Osteoblast (primary cell): ENCODE measurements at regions not wholly inside any gene's neighbourhood (a gene's known extent, or its start where the extent isn't known, plus 50 kb on each side); places are given as distances from the start of the nearest gene placed in this dataset.
A peak's percentile ranks its signal among the peaks of the same experiment; 100 is the strongest.
"Not testable (repeated sequence)": the region's sequence is repeated elsewhere in the genome, so short reads cannot be mapped to it uniquely, and the experiment has no call there.

ENCODE experiments used
- DNase-seq: peaks from one replicate; pipeline ENCODE4 v3.0.0; 2011; ENCODE audit warnings: low spot score, mixed read lengths; ENCODE audit not compliant: insufficient read length; ENCODE audit errors: missing footprints
- H2AFZ ChIP-seq: 2 replicates; pipeline ENCODE4 v1.6.0; 2011; ENCODE audit warnings: mild to moderate bottlenecking, low read length
- H3K27ac ChIP-seq: 2 replicates; pipeline ENCODE4 v1.5.1; 2011; ENCODE audit warnings: mild to moderate bottlenecking, low read depth, low read length, moderate library complexity
- H3K27me3 ChIP-seq: 2 replicates; pipeline ENCODE4 v1.6.0; 2012; ENCODE audit warnings: mild to moderate bottlenecking, control low read depth, inconsistent platforms, low read length, moderate library complexity; ENCODE audit not compliant: insufficient read depth
- H3K36me3 ChIP-seq: 2 replicates; pipeline ENCODE4 v1.5.1; 2011; ENCODE audit warnings: mild to moderate bottlenecking, low read length, control low read depth, moderate library complexity; ENCODE audit not compliant: insufficient read depth
- H3K4me1 ChIP-seq: 2 replicates; pipeline ENCODE4 v1.5.1; 2011; ENCODE audit warnings: mild to moderate bottlenecking, low read length, control low read depth, moderate library complexity; ENCODE audit not compliant: insufficient read depth
- H3K4me2 ChIP-seq: 2 replicates; pipeline ENCODE4 v1.6.0; 2011; ENCODE audit warnings: mild to moderate bottlenecking, low read length; ENCODE audit not compliant: insufficient read depth
- H3K4me3 ChIP-seq: fragments of 200-600 bp; sonication (generic); 3 replicates; pipeline ENCODE4 v1.5.1; 2012; ENCODE audit warnings: mild to moderate bottlenecking, low read length, inconsistent platforms; ENCODE audit not compliant: insufficient read depth
- H3K79me2 ChIP-seq: 2 replicates; pipeline ENCODE4 v1.6.0; 2012; ENCODE audit warnings: mild to moderate bottlenecking, low read length, control low read depth, inconsistent platforms; ENCODE audit not compliant: insufficient read depth
- H3K9me3 ChIP-seq: 2 replicates; pipeline ENCODE4 v1.5.1; 2011; ENCODE audit warnings: low read depth, low read length, control low read depth
- H4K20me1 ChIP-seq: 2 replicates; pipeline ENCODE4 v1.6.0; 2012; ENCODE audit warnings: mild to moderate bottlenecking, low read length, control low read depth; ENCODE audit not compliant: insufficient read depth
- TF ChIP-seq, protein P1 (sequence below): IDR thresholded peaks from 2 replicates; pipeline ENCODE4 v1.5.1; 2011; ENCODE audit warnings: mild to moderate bottlenecking, low read depth, low read length, moderate library complexity; ENCODE audit errors: extremely low read depth

DNA sequence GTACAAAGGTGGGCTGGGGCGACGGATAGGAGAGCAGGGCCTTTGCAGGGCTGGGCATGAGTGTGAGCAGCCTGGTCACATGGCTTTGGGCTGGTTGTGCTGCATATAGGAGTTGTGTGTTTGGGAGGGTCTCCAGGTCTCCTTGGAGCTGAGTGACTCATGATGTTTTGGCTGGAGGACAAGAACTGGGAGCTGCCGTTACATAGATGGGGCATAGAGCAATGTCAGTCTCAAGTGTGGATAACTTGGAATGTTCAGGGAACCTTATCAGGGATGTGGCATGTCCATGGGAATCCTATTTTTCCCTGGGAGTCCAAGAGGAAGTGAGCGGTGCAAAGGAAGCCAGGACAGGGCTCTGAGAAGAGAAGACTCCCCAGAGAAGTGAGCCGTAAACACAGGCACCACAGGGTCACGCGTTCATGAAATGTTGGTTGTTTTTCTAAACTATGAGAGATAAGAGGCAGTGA lies 136.4 kb upstream of the KCNE2 start:
- no peak overlapping the region for H3K4me2 ChIP-seq
- no peak overlapping the region for H2AFZ ChIP-seq
- H3K4me1 ChIP-seq, result peaks cover 7% of the 10 kb centered on the region
- no peak overlapping the region for H3K4me3 ChIP-seq
- H3K27ac ChIP-seq, result no peak overlapping the region
- H3K9me3 ChIP-seq, result no peaks in the 10 kb centered on the region
- H4K20me1 ChIP-seq, result no peaks in the 10 kb centered on the region
- H3K36me3 ChIP-seq, result no peaks in the 10 kb centered on the region
- peak; percentile 84 for DNase-seq
- peaks cover 8% of the 10 kb centered on the region for H3K27me3 ChIP-seq
- no peaks in the 10 kb centered on the region for H3K79me2 ChIP-seq
- TF ChIP-seq, protein P1, sequence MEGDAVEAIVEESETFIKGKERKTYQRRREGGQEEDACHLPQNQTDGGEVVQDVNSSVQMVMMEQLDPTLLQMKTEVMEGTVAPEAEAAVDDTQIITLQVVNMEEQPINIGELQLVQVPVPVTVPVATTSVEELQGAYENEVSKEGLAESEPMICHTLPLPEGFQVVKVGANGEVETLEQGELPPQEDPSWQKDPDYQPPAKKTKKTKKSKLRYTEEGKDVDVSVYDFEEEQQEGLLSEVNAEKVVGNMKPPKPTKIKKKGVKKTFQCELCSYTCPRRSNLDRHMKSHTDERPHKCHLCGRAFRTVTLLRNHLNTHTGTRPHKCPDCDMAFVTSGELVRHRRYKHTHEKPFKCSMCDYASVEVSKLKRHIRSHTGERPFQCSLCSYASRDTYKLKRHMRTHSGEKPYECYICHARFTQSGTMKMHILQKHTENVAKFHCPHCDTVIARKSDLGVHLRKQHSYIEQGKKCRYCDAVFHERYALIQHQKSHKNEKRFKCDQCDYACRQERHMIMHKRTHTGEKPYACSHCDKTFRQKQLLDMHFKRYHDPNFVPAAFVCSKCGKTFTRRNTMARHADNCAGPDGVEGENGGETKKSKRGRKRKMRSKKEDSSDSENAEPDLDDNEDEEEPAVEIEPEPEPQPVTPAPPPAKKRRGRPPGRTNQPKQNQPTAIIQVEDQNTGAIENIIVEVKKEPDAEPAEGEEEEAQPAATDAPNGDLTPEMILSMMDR, result no peak

DNA sequence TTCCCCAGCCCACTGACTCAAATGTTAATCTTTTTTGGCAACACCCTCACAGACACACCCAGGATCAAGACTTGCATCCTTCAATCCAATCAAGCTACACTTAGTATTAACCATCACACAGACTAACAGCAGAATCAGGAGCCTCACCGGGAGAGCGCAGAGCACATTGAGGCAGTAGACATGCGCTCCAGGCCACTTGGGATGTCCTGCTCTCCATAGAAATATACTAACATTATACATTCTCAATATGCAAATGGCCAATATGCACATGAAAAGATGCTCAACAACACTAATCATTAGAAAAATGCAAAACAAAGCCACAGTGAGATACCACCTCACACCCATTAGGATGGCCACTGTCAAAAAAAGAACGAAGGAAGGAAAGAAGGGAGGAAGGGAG lies 135.0 kb upstream of the KCNE2 start:
- Histone ChIP-seq H3K4me1 (peaks cover 7% of the 10 kb centered on the region), H3K4me3 (no peak overlapping the region), H3K36me3 (no peaks in the 10 kb centered on the region), H3K27ac (no peak overlapping the region), H3K79me2 (no peaks in the 10 kb centered on the region), H4K20me1 (no peaks in the 10 kb centered on the region), H3K27me3 (peaks cover 3% of the 10 kb centered on the region), H3K9me3 (no peaks in the 10 kb centered on the region), H2AFZ (no peak overlapping the region), H3K4me2 (no peak overlapping the region)
- DNase-seq, result no peak
- TF ChIP-seq, protein P1, result no peak

DNA sequence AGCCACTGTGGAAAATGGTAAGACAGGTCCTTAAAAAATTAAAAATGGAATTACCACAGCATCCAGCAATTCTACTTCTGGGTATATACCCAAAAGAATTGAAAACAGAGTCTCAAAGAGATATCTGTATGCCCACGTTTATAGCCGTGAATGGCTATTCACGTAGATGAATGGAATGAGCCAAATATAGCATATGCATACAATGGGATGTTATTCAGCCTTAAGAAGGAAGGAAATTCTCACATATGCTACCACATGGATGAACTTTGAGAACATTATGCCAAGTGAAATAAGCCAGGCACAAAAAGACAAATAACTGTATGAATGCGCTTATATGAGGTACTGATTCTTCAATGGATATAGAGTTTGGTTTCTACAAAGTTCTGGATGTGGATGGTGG lies 134.5 kb upstream of the KCNE2 start:
- Histone ChIP-seq H4K20me1 (no peaks in the 10 kb centered on the region), H3K4me3 (no peak overlapping the region), H3K36me3 (no peaks in the 10 kb centered on the region), H2AFZ (no peak overlapping the region), H3K4me1 (peaks cover 7% of the 10 kb centered on the region), H3K27ac (no peak overlapping the region), H3K79me2 (no peaks in the 10 kb centered on the region), H3K27me3 (peaks cover 3% of the 10 kb centered on the region), H3K4me2 (no peak overlapping the region), H3K9me3 (no peaks in the 10 kb centered on the region)
- TF ChIP-seq, protein P1, result no peak
- no peak for DNase-seq

DNA sequence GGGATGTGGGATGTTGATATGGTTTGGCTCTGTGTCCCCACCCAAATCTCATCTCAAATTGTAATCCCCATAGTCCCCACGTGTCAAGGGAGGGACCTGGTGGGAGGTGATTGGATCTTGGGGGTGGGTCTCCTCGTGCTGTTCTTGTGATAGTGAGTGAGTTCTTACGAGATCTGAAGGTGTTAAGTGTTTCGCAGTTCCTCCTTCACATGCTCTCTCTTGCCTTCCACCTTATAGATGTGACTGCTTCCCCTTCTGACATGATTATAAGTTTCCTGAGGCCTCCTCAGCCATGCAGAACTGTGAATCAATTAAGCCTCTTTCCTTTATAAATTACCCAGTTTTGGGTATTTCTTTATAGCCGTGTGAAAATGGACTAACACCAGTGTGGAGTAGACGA lies 130.1 kb upstream of the KCNE2 start:
- not testable (repeated sequence) for H3K4me3 ChIP-seq, H3K4me2 ChIP-seq, H3K79me2 ChIP-seq, H3K9me3 ChIP-seq, H3K36me3 ChIP-seq, H2AFZ ChIP-seq, H4K20me1 ChIP-seq, H3K27me3 ChIP-seq, H3K27ac ChIP-seq, DNase-seq, H3K4me1 ChIP-seq
